Keratinocyte (primary cell): ENCODE measurements at regions not wholly inside any gene's neighbourhood (a gene's known extent, or its start where the extent isn't known, plus 50 kb on each side); places are given as distances from the start of the nearest gene placed in this dataset.

Experiments used
- DNase-seq: peaks from one replicate; pipeline ENCODE4 v3.0.0-alpha.2; 2011; ENCODE audit warnings: low read depth, missing footprints, low spot score
- FAIRE-seq: peaks from 2 replicates; lab custom pipeline; 2011; peaks lifted over from hg19 to GRCh38; lab: Jason Lieb, UNC
- H2AFZ ChIP-seq: 2 replicates; pipeline ENCODE4 v1.6.0; 2012; ENCODE audit warnings: low read length, control low read depth, inconsistent platforms; ENCODE audit not compliant: control insufficient read depth
- H3K27ac ChIP-seq: 2 replicates; pipeline ENCODE4 v1.5.1; 2011; ENCODE audit warnings: low read length; ENCODE audit not compliant: control insufficient read depth, insufficient read depth
- H3K27me3 ChIP-seq: 3 replicates; pipeline ENCODE4 v1.6.0; 2011; ENCODE audit warnings: low read length; ENCODE audit not compliant: control insufficient read depth, insufficient read depth; ENCODE audit errors: extremely low read depth
- H3K36me3 ChIP-seq, 2 experiments: 2 replicates in 1 of 2; 3 replicates in 1 of 2; pipeline ENCODE4 v1.5.1; 2011; ENCODE audit warnings: low read length in 2 of 2, mild to moderate bottlenecking in 1 of 2; ENCODE audit not compliant: control insufficient read depth in 2 of 2, insufficient read depth in 2 of 2; ENCODE audit errors: extremely low read depth in 1 of 2
- H3K4me1 ChIP-seq: 3 replicates; pipeline ENCODE4 v1.5.1; 2011; ENCODE audit warnings: low read length; ENCODE audit not compliant: control insufficient read depth, insufficient read depth; ENCODE audit errors: extremely low read depth
- H3K4me2 ChIP-seq: 3 replicates; pipeline ENCODE4 v1.6.0; 2011; ENCODE audit warnings: low read depth, low read length; ENCODE audit not compliant: control insufficient read depth, insufficient read depth; ENCODE audit errors: extremely low read depth
- H3K4me3 ChIP-seq, 3 experiments: fragments of 200-600 bp in 1 of 3; sonication (generic) in 1 of 3; 2 replicates in 2 of 3; 3 replicates in 1 of 3; pipeline ENCODE4 v1.5.1; 2011 to 2016; ENCODE audit warnings: low read length in 3 of 3, mild to moderate bottlenecking in 3 of 3, control low read depth in 2 of 3, inconsistent platforms in 1 of 3, low read depth in 1 of 3, mixed read lengths in 1 of 3, mixed run types in 1 of 3, moderate library complexity in 1 of 3; ENCODE audit not compliant: control insufficient read depth in 2 of 3, insufficient read depth in 2 of 3; ENCODE audit errors: extremely low read depth in 1 of 3
- H3K79me2 ChIP-seq: 2 replicates; pipeline ENCODE4 v1.6.0; 2012; ENCODE audit warnings: low read length; ENCODE audit not compliant: control insufficient read depth, insufficient read depth
- H3K9ac ChIP-seq: 3 replicates; pipeline ENCODE4 v1.6.0; 2011; ENCODE audit warnings: low read length; ENCODE audit not compliant: control insufficient read depth, insufficient read depth; ENCODE audit errors: extremely low read depth
- H3K9me1 ChIP-seq: 3 replicates; pipeline ENCODE4 v1.6.0; 2011; ENCODE audit warnings: low read length; ENCODE audit not compliant: control insufficient read depth, insufficient read depth; ENCODE audit errors: extremely low read depth
- H3K9me3 ChIP-seq: 2 replicates; pipeline ENCODE4 v1.5.1; 2012; ENCODE audit warnings: low read depth, low read length; ENCODE audit not compliant: control insufficient read depth
- H4K20me1 ChIP-seq: 3 replicates; pipeline ENCODE4 v1.6.0; 2011; ENCODE audit warnings: low read length; ENCODE audit not compliant: control insufficient read depth, insufficient read depth; ENCODE audit errors: extremely low read depth
- EZH2 ChIP-seq: IDR thresholded peaks from one replicate; pipeline ENCODE4 v1.6.1; 2012; ENCODE audit warnings: inconsistent platforms, mild to moderate bottlenecking, low read length, moderate library complexity
- dilution Hi-C: fragments of 300-500 bp; cut with MboI; formaldehyde crosslinking; loops from one replicate; pipeline ENCODE4 v1.7.0; 2020; ENCODE audit warnings: low sequenced_read_pairs; ENCODE audit not compliant: extremely low pct_ligation_motif_present
- TF ChIP-seq, protein P1 (sequence below), 3 experiments: IDR thresholded peaks in 1 of 3; conservative IDR thresholded peaks in 1 of 3; optimal IDR thresholded peaks in 1 of 3; 2 replicates in 2 of 3; 3 replicates in 1 of 3; pipeline versions ENCODE3 to v1.5.1; 2011; ENCODE audit warnings: low read length in 3 of 3, mild to moderate bottlenecking in 3 of 3, moderate library complexity in 2 of 3, control low read depth in 1 of 3, inconsistent platforms in 1 of 3; ENCODE audit not compliant: insufficient read depth in 2 of 3; ENCODE audit errors: extremely low read depth in 1 of 3

DNA sequence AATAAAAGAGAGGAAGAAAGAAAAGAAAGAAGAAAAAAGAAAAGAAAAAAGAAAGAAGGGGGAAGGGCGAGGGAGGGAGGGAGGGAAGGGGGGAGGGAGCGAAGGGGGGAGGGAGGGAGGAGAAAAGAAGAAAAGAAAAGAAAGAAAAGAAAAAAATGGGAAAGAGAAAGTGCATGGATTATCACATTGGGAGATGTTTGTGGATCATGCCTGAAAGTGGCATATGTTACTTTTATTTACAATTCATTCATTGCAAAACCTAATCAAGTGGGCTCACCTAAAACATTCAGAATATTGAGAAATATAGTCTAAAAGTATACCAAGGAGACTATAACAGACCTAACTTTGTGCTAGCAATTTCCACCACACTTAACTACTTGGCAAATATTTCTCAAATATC, 246.9 kb upstream of the SYT1 start:
- no peaks in the 10 kb centered on the region for H3K9me3 ChIP-seq
- H3K79me2 ChIP-seq, result no peaks in the 10 kb centered on the region
- H3K27ac ChIP-seq, result no peak overlapping the region
- no peak for FAIRE-seq
- no peak overlapping the region for H3K9ac ChIP-seq
- no peak for TF ChIP-seq EZH2
- TF ChIP-seq, protein P1, sequence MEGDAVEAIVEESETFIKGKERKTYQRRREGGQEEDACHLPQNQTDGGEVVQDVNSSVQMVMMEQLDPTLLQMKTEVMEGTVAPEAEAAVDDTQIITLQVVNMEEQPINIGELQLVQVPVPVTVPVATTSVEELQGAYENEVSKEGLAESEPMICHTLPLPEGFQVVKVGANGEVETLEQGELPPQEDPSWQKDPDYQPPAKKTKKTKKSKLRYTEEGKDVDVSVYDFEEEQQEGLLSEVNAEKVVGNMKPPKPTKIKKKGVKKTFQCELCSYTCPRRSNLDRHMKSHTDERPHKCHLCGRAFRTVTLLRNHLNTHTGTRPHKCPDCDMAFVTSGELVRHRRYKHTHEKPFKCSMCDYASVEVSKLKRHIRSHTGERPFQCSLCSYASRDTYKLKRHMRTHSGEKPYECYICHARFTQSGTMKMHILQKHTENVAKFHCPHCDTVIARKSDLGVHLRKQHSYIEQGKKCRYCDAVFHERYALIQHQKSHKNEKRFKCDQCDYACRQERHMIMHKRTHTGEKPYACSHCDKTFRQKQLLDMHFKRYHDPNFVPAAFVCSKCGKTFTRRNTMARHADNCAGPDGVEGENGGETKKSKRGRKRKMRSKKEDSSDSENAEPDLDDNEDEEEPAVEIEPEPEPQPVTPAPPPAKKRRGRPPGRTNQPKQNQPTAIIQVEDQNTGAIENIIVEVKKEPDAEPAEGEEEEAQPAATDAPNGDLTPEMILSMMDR (optimal IDR thresholded peaks at IDR 0.05 in 1 of 3, IDR thresholded peaks at IDR 0.05 in 1 of 3, conservative IDR thresholded peaks at IDR 0.05 in 1 of 3; ENCODE audit: extremely low read depth in 1 of 3, insufficient read depth in 2 of 3, low read length in 3 of 3), result no peak
- H3K27me3 ChIP-seq, result no peaks in the 10 kb centered on the region
- H2AFZ ChIP-seq, result no peak overlapping the region
- dilution Hi-C loops, result no loop called here
- no peak overlapping the region for H3K4me3 ChIP-seq
- no peak for DNase-seq
- H4K20me1 ChIP-seq, result no peaks in the 10 kb centered on the region
- H3K4me1 ChIP-seq, result no peaks in the 10 kb centered on the region
- no peaks in the 10 kb centered on the region for H3K9me1 ChIP-seq
- H3K36me3 ChIP-seq, result no peaks in the 10 kb centered on the region
- no peak overlapping the region for H3K4me2 ChIP-seq

DNA sequence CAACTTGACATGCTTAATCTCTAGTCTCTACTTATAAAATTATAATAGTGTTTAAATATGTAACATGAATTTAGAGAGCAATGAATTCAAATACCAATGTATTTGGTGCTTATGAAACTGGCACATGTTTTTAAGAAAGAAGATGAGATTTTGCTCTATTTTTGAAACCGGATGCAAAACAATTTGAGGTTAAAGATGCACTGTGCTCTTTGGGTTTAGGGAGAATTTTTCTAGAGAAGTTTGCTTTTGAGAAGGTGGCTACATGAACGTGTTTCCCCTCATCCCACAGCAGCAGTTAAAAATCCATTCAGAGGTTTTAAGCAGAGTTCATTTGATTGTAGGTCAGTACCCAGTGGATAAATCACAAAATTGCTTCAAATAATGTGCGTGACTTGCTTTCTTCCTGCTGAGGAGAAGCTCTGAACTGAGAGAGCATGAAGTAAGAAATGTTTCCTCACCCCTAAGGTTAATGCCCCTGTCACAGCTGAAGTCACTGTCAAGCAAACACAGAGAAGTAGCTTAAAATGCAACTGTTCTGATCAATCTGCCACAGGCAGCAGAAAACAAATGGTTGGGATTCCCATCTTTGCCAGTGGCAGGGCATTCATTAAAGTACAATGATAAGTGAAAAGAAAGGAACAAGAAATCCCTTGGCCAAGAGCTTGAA, 241.9 kb upstream of the SYT1 start:
- H3K9me3 ChIP-seq, result no peaks in the 10 kb centered on the region
- FAIRE-seq (no peak), DNase-seq (no peak)
- H3K36me3 ChIP-seq, result no peaks in the 10 kb centered on the region
- no peaks in the 10 kb centered on the region for H4K20me1 ChIP-seq
- no peaks in the 10 kb centered on the region for H3K27me3 ChIP-seq
- H3K79me2 ChIP-seq, result no peaks in the 10 kb centered on the region
- no peaks in the 10 kb centered on the region for H3K9me1 ChIP-seq
- H3K27ac ChIP-seq, result no peak overlapping the region
- H3K4me3 ChIP-seq, result no peak overlapping the region
- no peak overlapping the region for H3K4me2 ChIP-seq
- dilution Hi-C loops, result no loop called here
- no peaks in the 10 kb centered on the region for H3K4me1 ChIP-seq
- H2AFZ ChIP-seq, result no peak overlapping the region
- no peak for TF ChIP-seq EZH2
- TF ChIP-seq, protein P1 (optimal IDR thresholded peaks at IDR 0.05 in 1 of 3, IDR thresholded peaks at IDR 0.05 in 1 of 3, conservative IDR thresholded peaks at IDR 0.05 in 1 of 3; ENCODE audit: extremely low read depth in 1 of 3, insufficient read depth in 2 of 3, low read length in 3 of 3), result no peak
- no peak overlapping the region for H3K9ac ChIP-seq
